HG02885 (cell line): ENCODE measurements at regions not wholly inside any gene's neighbourhood (a gene's known extent, or its start where the extent isn't known, plus 50 kb on each side); places are given as distances from the start of the nearest gene placed in this dataset.

Experiments used
- ATAC-seq: cut with Tn5 transposase; IDR thresholded peaks from one replicate; pipeline ENCODE4 v1.9.1; 2021; ENCODE audit warnings: mild to moderate bottlenecking; ENCODE audit not compliant: unreplicated experiment, poor library complexity

- ATAC-seq = no peak
These were observed 124.7 kb upstream of the C1orf21 start for GRCh38 chr1:184262109-184262508.

DNA sequence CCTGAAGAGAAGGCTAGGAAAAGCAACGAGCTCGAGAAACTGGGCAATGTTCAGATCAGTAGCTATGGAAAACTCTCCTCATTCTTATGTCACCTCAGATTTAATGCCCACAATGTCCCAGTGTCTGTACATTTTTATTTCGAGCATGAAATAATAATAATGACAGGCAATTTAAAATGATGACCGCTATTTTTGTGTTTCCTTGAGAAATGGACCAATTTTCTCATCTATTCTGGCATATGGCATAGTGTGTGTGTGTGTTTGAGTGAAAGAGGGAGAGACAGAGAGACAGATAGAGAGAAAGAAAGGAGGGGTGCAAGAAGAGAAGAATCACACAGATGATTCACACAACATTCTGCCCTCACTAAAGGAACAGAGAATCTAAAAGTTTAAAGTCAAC lies 119.1 kb upstream of the C1orf21 start:
- no peak for ATAC-seq

DNA sequence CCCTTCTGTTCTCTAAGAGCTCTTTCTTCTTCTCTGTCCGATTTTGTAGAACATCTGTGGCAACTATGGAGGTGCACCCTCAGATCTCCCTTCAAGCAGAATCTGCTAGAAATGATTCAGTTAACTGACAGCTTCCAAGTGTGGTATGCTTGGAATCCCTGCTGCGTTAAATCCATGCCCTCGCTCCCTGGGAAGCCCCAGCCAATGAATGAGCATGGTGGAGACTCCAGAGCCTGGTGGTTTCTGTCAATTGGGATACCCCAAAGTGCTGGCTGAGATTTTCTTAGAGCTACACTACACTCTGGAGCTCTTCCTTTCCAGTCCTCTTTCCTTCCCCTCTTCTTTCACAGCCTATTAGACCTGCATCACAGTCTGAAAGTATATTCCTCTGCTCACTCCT lies 116.3 kb upstream of the C1orf21 start:
- no peak for ATAC-seq

GRCh38 chr1:184272175-184272866 lies 114.5 kb upstream of the C1orf21 start:
- no peak for ATAC-seq

DNA sequence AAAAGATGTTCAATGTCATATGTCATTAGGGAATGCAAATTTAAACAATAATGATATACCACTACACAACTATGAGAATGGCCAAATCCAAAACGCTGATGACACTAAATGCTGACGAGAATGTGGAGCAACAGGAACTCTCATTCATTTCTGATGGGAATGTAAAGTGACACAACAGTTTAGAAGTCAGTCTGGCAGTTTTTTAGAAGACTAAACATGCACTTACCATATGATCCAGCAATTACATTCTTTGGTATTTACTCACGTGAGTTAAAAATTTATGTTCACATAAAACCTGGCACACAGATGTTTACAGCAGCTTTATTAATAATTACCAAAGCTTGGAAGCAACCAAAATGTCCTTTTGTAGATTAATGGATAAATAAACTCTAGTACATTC lies 110.4 kb upstream of the C1orf21 start:
- ATAC-seq = no peak

DNA sequence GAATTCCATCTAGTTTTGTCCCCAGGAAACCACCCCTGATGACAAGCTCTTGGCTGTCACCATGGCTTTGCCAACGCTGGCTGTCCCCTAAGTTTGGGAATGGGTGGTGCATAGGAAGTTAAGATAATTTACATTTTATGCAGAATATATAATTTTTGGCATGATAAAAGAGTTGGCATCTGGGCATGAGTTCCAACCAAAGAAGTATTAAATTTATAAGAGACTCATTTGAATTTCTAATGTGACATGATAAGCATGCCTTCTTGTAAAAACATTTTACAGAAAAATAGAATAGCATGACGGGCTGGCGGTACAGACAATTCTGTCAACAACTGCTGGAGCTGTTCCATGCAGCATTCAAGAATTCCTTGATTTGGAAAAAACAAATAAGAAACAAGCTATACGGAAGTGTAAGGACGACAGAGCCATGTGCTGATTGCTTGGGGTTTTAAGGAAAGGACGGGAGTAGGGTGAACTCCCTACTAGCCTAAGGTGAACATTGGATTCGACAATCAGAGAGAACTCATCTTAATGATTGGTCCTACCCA lies 106.8 kb upstream of the C1orf21 start:
- no peak for ATAC-seq

DNA sequence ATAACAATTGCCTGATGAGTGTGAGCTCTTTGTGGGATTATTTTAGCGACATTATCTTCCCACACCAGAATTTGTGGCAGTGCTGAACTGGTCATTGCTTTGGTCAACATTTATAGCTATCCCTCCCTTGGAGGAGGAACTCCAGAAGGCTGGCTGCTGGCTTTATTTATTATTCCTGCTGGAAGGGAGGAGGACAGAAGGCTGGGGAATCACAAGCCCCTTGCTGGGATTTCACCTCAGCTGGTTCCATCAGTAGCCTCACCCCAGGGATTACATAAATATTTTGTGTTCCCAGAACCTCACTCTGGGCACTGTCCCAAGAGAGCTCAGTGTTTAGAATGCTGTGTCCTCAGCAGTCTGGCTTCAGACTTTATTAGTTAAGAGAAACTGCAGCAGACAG lies 102.8 kb upstream of the C1orf21 start:
- ATAC-seq = no peak

DNA sequence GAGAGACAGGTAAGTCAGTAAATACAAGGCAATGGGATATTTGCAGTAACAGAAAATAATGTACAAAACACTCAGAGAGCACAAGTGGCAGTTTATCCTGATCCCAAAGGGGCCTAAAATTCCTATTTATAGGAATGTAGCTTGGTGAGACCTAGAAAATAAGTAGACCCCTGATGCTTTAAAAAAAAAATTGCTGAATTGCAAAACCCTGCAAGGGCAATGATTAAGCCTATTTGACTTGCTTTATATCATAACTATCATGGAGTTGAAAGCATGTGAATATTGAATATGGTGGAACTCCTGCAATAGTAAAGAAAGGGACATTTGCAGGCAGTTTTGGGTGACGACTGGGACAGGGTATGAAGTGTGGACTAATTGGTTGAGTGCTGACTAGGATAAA lies 101.9 kb upstream of the C1orf21 start:
- ATAC-seq = no peak

DNA sequence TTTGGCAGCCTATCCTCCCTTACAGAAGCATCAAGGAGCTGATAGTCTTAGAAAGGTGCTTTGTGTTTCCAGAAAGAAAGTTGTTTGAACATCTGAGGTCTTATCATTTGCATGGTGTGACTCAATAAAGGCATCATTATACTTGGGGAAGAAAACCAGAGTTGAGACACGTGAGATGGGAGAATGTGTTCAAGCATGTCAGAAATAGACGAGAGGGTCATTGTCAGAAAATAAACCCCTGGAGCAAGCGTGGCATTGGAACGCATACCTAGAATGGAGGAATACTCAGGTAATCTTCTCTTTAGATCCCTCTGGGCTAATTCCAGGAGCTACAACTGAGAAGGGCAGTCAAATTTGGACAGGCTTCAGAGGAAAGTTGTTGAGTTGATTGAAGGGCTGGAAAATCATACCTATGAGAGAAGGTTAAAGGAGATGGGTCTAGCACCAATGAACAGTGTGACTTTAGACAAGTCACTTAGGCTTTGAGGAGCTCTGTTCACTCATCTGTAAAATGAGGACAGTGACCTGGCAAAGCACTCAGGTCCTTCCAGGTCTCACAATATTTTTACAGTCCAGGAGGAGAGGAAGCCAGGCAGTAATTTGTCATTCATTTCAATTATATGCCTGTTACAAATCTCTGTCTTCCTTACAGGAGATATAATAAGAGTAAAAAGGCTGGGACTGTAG lies 101.3 kb upstream of the C1orf21 start:
- ATAC-seq = no peak

DNA sequence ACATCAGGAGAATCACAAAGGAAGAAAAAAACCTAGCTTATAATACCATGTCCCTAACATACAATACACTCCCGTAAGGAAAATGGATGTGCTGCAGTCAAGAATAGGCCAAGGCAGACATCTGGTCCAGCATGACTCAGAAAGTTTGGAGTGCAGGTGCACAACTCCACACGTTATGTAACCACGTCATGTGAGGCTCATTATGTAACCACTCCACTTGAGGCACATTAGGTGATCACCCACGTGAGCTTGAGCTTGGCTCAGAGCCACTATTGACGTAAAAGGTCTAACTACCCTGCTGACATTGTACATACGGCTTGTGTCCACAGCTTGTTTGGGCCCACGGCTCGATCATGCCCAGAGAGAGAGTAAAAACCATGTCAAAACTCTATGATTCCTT lies 99.8 kb upstream of the C1orf21 start:
- no peak for ATAC-seq

- no peak for ATAC-seq
These were observed 96.8 kb upstream of the C1orf21 start for GRCh38 chr1:184289825-184290550.

GRCh38 chr1:184291701-184292100 lies 95.1 kb upstream of the C1orf21 start:
- ATAC-seq = no peak

DNA sequence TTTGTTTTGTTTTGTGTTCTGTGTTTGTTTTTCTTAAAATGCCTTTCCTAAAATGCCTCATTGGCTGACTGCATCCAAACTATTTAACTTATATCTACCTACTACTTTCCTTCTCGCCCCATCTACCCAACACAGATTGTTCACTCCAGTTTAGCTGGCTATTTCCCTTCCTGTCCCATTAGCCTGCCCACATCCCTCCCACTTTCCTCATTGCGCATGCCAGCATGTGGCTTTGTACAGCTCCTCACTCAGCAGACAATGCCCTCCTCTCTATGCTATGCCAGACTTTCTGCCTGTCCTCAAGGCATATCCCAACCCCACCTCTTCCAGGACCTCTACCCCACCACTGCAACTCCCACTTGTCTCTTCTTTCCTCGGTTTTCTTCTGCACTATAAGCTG lies 94.7 kb upstream of the C1orf21 start:
- no peak for ATAC-seq

DNA sequence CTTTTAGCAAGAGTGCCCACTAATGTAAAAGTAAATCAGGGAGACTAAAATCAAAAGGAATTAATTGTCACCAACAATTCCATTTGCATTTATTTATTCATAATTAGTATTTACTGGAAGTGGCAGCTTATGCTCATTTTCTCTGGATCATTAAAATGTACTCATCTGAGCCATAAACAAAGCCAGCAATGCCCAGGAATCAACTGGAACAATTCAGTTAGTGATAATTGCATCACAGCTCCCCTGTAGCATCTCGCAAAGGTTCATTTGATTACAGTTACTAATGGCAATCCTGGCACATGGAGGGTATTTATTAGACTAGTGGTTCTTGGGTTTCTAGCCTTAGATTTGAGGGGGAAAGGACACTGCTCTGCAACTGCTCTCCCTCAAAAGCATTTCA lies 92.7 kb upstream of the C1orf21 start:
- no peak for ATAC-seq

- ATAC-seq = no peak
These were observed 90.2 kb upstream of the C1orf21 start for GRCh38 chr1:184296466-184297243.

DNA sequence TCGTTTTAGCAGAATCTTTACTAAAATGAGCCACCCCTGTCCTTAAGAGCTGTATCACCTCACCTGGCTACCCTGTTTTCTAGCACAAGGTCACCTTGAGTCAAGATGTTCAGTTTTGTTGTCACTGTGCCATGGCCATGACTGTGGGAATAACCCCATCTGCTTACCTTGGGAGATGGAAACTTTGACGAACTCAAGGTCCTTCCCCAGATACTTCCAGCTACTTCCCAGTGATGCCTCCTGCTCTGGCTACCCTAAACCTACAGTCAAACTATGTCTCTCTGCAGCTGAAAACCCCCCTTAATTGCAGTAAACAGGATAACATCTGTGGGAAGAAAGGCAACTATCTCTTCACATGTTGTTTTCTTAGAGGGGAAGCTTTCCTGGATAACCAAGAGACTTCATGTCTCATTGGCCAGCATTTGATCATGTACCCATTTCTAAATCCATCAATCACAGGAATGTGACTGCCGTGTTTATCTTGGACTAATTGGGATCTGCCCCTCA lies 89.5 kb upstream of the C1orf21 start:
- no peak for ATAC-seq

DNA sequence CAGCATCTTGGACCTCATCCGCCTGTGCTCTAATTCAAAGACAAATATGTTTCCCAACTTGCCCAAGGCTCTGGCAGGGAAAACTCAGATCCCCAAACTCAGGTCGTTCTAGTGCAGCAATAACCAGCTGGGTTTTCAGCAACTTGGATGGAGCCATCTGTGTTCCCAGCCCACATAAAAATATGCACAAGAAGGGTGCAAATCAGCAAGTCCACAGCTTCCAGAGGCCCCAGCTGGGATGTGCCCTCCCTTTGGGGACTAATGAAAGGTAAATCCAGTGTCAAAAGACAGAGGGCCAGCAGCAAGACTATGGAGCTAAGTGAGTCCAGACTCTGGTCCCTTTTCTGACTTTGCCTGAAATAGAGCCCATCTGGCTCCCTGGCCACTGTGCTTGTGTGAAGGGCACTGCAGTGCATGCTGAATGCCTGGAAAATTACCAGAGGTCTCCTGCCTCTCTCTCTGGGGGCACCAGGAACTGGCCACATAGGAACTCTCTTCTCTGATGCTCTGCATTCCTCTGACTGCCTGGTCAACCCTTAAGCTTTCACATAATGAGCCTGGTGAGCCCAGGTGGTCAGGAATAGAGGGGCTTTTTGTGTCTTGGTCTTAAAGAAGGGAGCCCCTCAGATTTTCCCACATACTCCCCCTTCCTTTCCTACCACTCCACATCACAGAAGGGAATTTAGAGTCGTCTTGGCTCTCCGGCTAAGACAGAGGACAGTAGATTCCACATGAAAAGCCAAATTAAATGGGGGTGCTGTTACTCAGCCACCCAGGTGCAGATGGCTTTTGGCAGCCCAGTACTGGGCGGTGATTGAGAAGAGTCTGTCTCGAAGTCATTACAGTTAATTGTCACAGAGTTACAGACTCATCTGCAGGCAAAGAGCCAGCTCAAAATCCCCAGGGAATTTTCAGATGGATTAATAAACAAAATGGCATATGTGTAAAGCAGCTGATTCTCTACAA lies 88.1 kb upstream of the C1orf21 start:
- ATAC-seq = no peak

- no peak for ATAC-seq
These were observed 87.4 kb upstream of the C1orf21 start for GRCh38 chr1:184299406-184299790.

DNA sequence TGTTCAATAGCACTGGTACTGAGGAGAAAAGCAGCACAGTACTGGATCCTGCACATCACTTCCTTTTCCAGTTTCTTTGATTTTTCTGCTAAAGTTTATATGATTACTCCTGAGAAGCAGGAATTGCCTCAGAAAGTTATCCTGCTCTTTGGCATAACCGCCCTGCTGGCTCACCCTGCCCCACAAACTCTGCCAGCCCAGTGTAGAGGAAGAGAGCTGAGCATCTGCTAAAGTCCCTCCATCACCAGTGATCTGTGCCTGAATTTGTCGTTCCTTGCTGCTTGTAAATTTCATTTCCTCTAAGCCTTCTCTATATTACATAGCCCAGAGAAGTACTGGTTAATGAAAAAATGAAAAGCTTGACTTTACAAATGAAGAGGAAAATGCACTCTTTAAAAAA lies 87.0 kb upstream of the C1orf21 start:
- ATAC-seq = no peak
